ENCODE measurements at regions not wholly inside any gene's neighbourhood (a gene's known extent, or its start where the extent isn't known, plus 50 kb on each side); places are given as distances from the start of the nearest gene placed in this dataset.

DNA sequence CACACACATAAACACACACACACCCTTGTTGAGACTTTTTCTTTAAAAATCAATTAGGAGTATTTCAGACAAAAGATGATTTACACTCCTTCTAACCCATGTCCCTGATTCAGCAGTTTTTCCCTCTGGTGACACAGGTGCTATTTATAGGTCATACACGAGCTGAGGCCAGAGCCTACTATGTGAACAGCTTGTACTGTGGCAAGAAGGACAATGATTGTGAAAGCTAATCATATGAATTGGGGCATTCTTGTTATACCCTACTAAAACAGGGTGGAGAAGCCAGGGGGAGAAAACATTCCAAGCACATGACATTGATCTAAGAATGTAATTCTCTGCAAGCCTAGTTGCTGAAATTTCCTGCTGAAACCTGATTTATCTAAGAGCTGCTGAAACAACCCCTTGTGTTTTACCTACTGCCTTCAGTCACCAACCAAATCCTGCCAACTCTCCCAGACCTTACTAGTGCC lies 60.3 kb downstream of the XCL1 start:
- SMC1A ChIA-PET (ENCODE audit: uncharacterized antibody, unreplicated experiment) = interaction anchor here (0.7 to 4.3 kb wide), 46 partner anchors 9 to 787 kb away, joined by 3 to 72 read pairs (median 5); partner anchors contain the start of gene NME7

More for the DNA sequence above, 60.3 kb downstream of the XCL1 start:
- in situ Hi-C loops (cut with MboI) = no loop called here
- Histone ChIP-seq H4K20me1 (ENCODE audit: control insufficient read depth, insufficient read depth) (no peaks in the 10 kb centered on the region), H3K79me2 (ENCODE audit: control insufficient read depth, insufficient read depth, low read length) (no peaks in the 10 kb centered on the region), H3K36me3 (ENCODE audit: control insufficient read depth in 2 of 2, insufficient read depth in 2 of 2, low read length in 1 of 2) (no peaks in the 10 kb centered on the region), H3K4me2 (ENCODE audit: control insufficient read depth, insufficient read depth) (no peak overlapping the region), H3K9me3 (replicated peaks; ENCODE audit: control insufficient read depth, insufficient read depth, low read length) (no peaks in the 10 kb centered on the region), H2AFZ (ENCODE audit: control insufficient read depth, low read depth, low read length) (no peak overlapping the region), H3K4me1 (ENCODE audit: control insufficient read depth, insufficient read depth, low read length) (no peaks in the 10 kb centered on the region), H3K9ac (ENCODE audit: control insufficient read depth, insufficient read depth, low read length) (no peak overlapping the region), H3K27ac (ENCODE audit: control insufficient read depth, insufficient read depth) (no peak overlapping the region), H3K27me3 (replicated peaks in 1 of 2; ENCODE audit: control insufficient read depth in 2 of 2, insufficient read depth in 2 of 2, low read length in 1 of 2) (no peaks in the 10 kb centered on the region), H3K4me3 (no peak overlapping the region)
- TF ChIP-seq WRNIP1 (IDR thresholded peaks at IDR 0.05; ENCODE audit: borderline replicate concordance, low read depth, low read length) (no peak), ZBTB40 (IDR thresholded peaks at IDR 0.05; ENCODE audit: borderline replicate concordance) (no peak), SREBF1 (IDR thresholded peaks at IDR 0.05; ENCODE audit: low read length) (no peak)
- TF ChIP-seq, protein P1, sequence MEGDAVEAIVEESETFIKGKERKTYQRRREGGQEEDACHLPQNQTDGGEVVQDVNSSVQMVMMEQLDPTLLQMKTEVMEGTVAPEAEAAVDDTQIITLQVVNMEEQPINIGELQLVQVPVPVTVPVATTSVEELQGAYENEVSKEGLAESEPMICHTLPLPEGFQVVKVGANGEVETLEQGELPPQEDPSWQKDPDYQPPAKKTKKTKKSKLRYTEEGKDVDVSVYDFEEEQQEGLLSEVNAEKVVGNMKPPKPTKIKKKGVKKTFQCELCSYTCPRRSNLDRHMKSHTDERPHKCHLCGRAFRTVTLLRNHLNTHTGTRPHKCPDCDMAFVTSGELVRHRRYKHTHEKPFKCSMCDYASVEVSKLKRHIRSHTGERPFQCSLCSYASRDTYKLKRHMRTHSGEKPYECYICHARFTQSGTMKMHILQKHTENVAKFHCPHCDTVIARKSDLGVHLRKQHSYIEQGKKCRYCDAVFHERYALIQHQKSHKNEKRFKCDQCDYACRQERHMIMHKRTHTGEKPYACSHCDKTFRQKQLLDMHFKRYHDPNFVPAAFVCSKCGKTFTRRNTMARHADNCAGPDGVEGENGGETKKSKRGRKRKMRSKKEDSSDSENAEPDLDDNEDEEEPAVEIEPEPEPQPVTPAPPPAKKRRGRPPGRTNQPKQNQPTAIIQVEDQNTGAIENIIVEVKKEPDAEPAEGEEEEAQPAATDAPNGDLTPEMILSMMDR (IDR thresholded peaks at IDR 0.05 in 2 of 3, conservative IDR thresholded peaks at IDR 0.05 in 1 of 3; ENCODE audit: control insufficient read depth in 2 of 3, extremely low read depth in 1 of 3, insufficient read depth in 1 of 3, low read depth in 3 of 3, low read length in 3 of 3) = no peak
- FAIRE-seq (no peak), DNase-seq (ENCODE audit: low read depth, low spot score) (no peak), ATAC-seq (no peak)
- ChIA-PET CTCF (interaction anchor here (0.7 to 5.6 kb wide), 66 partner anchors 9 to 909 kb away, joined by 3 to 112 read pairs (median 4); partner anchors contain the start of genes BLZF1 and NME7), RAD21 (ENCODE audit: unreplicated experiment) (interaction anchor here (0.8 to 3.4 kb wide), 29 partner anchors 9 to 711 kb away, joined by 3 to 58 read pairs (median 4); no protein-coding TSS in a partner anchor), POLR2A (interaction anchor here (0.8 kb wide), 1 partner anchor 712 kb away, joined by 3 read pairs; no protein-coding TSS in a partner anchor)
- no TSS peak for BruUV-seq (replicated peaks)
- intact Hi-C loops (cut with micrococcal nuclease; ENCODE audit: unreplicated experiment) = loop anchor here (2.0 to 5.0 kb wide), 3 partner anchors 472 to 712 kb away; no protein-coding TSS in a partner anchor
- 35% methylated on average over 1 of the region's 1 CpG for WGBS (ENCODE audit: insufficient coverage, insufficient replicate concordance, low lambda C conversion rate, missing lambda C conversion rate)
